Left lobe of liver (tissue), 2 donors: ENCODE measurements at regions not wholly inside any gene's neighbourhood (a gene's known extent, or its start where the extent isn't known, plus 50 kb on each side); places are given as distances from the start of the nearest gene placed in this dataset.
"Not testable (repeated sequence)": the region's sequence is repeated elsewhere in the genome, so short reads cannot be mapped to it uniquely, and the experiment has no call there.

Experiments used
- ATAC-seq: fragments of 200-7000 bp; cut with Tn5 transposase; one replicate; pipeline ENCODE4 v1.9.1; 2020; ENCODE audit warnings: mild to moderate bottlenecking, moderate library complexity
- DNase-seq: peaks from one replicate; pipeline ENCODE4 v3.0.0-alpha.2; 2020; ENCODE audit warnings: low spot score
- donor health status: DM: no; HTN: no; CAD: no; lungs with moderate emphysema.
- donor health status: DM: no; HTN: yes; CAD: no.

DNA sequence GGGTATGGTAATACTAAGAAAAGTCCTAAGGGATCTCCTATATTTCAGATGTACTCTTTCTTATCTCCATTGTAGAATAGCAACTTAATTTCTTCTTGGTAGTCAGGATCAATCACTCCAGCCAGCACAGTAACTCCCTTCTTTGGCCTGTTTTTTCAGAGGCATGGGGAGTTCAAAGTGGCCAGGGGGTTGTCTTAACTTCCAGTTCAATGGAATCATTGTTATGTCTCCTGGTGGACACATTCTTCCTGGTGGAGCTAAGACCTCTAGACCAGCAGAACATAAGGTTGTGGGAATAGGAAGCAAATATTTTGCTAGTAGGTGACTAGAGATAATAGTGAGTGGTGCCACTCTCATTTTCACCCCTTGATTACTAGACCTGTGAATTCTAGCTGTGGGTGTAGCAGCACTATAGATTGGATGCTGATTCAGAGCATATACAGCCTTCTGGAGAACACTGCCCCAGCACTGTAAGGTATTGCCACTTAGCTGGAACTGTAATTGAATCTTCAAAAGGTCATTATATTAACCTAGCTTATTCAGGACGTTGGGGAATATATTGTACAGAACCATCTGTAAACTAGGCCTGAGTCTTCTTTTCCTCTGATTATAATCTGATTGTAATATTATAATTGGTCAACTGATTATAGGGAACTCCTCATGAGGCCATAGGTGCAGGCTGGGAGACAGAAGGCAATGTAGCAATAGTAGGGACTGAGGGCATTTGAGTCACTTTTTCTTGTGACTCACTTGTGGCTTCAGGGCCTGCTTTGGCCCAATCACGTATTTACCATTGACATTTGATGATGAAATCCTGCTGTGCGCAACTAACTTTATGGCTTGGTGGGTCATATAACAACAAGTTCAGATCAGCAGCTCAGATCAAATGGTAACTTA, 60.2 kb upstream of the ATP2B1 start:
- no peak for ATAC-seq
- no peak for DNase-seq

DNA sequence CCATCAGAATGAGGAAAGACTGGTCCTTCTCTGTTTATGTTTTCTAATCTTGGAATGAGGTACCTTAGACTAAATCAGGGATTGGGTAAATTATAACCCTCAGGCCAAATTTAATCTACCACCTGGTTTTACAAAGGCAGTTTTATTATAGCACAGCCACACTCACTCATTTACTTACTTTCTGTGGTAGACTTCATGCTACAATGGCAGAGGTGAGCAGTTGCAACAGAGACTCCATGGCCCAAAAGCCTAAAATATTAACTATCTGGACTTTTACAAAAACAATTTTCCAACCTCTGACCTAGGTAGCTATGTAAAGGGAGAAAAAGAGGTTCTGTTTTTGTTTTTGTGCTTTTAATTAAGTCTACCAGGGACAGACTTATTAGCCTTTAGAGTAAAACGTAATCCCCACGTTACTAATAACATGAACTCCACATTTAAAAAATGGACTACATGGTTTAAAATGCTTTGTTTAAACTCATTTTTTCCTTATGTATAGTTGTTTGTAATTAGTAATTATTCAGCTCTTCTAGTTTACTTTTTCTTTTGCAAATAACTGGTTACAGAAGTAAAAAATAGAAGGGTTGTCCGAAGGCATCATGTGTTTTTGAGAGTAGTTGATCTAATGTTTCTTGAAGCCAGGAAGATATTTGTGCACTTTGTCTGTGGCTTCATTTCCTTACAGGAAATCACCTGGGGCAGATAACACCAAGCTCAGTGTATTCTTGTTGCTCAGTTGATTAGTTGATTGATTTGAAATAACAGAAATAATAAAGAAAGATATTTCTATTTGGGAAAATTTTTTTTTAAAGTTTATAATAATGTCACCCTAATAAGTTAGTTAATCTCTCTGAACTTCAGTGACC, 57.6 kb upstream of the ATP2B1 start:
- no peak for DNase-seq
- no peak for ATAC-seq

GRCh38 chr12:89764164-89764563, 55.5 kb upstream of the ATP2B1 start:
- ATAC-seq, DNase-seq: not testable (repeated sequence)

DNA sequence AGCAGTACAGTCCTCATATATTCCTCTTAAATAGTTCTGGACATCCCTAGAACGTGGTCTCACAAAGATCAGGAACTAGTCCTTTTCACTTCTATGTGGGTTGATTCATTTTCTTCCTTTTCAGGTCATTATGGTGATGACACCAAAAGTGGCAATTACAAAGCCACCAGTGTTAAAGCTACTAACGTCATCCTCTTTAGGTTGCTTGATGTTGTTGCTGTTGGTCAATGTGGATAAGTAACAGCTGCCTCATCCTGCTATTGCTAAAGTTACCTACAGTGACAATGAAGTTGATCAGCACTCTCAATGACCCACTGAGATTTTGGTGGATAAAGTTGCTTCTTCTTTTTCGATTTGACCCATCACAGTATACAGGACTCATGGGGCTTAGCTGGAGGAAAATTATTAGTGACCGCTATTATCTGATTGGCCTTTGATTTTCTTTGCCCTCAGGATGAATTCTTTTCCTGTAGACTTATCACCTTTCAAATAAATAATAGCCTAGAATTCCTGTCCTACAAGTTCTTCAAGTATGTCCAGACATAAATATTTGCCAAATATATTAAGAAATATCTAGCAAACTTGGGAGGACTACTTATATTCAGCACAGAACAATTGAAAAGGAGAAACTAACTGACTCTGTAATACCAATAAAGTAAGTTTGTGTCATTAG, 54.0 kb upstream of the ATP2B1 start:
- ATAC-seq (no peak), DNase-seq (no peak)

DNA sequence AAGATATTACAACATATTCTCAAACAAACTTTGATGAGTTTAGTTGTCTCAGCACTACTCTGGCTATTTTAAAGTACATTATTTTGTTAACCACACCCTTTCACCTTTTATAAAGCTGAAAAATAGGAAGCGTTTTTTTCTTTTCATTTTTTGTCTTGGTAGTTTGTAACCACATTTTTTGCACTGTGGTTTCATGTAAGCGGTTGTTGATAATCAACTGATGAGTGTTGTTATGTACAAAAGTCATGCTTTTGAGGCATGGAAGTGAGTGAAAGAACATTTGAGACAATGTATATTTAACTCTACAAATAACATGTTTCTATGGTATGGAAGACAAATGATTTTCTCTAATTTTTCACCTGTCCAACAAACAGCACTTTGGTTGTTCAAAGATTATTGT, 52.1 kb upstream of the ATP2B1 start:
- no peak for DNase-seq
- no peak for ATAC-seq
